Urinary bladder (tissue), 3 donors: ENCODE measurements at regions not wholly inside any gene's neighbourhood (a gene's known extent, or its start where the extent isn't known, plus 50 kb on each side); places are given as distances from the start of the nearest gene placed in this dataset.
"Not testable (repeated sequence)": the region's sequence is repeated elsewhere in the genome, so short reads cannot be mapped to it uniquely, and the experiment has no call there.

Experiments used
- DNase-seq: peaks from one replicate; pipeline ENCODE4 v3.0.0-alpha.2; 2015; ENCODE audit errors: extremely low spot score
- H3K27ac ChIP-seq: one replicate; pipeline ENCODE4 v1.5.1; 2013; ENCODE audit warnings: low read depth, mild to moderate bottlenecking, moderate library complexity
- H3K36me3 ChIP-seq: one replicate; pipeline ENCODE4 v1.6.1; 2013; ENCODE audit warnings: mild to moderate bottlenecking, moderate library complexity; ENCODE audit not compliant: insufficient read depth
- H3K4me1 ChIP-seq: one replicate; pipeline ENCODE4 v1.6.1; 2013; ENCODE audit warnings: mild to moderate bottlenecking, moderate library complexity; ENCODE audit not compliant: insufficient read depth
- H3K4me3 ChIP-seq: one replicate; pipeline ENCODE4 v1.5.1; 2013; ENCODE audit warnings: low read depth, low read length
- WGBS: extraction: QIAGEN DNeasy Blood & Tissue Kit; methylation state at CpG from one replicate; pipeline ENCODE4 v1.1.7; 2013; 5-methylcytosine and 5-hydroxymethylcytosine counted together
- donor health status: healthy with polysubstance abuse.
- donor health status: healthy.

- DNase-seq = no peak
- no peak overlapping the region for H3K4me3 ChIP-seq
- no peaks in the 10 kb centered on the region for H3K4me1 ChIP-seq
- no peak overlapping the region for H3K27ac ChIP-seq
- 73% methylated on average over 3 of the region's 3 CpGs for WGBS
- H3K36me3 ChIP-seq = no peaks in the 10 kb centered on the region
Measured at GRCh38 chr2:126085011-126085795, 570.8 kb upstream of the GYPC start.

- no peak overlapping the region for H3K27ac ChIP-seq
- no peak overlapping the region for H3K4me3 ChIP-seq
- H3K36me3 ChIP-seq = no peaks in the 10 kb centered on the region
- DNase-seq = no peak
- no peaks in the 10 kb centered on the region for H3K4me1 ChIP-seq
- 68% methylated on average over 1 of the region's 1 CpG for WGBS
Measured at GRCh38 chr2:126100962-126101361, 555.0 kb upstream of the GYPC start.

- Histone ChIP-seq H3K27ac (no peak overlapping the region), H3K4me3 (no peak overlapping the region), H3K4me1 (no peaks in the 10 kb centered on the region), H3K36me3 (no peaks in the 10 kb centered on the region)
- 81% methylated on average over 3 of the region's 3 CpGs for WGBS
- DNase-seq = no peak
Measured at GRCh38 chr2:126106006-126106405, 550.0 kb upstream of the GYPC start.

- Histone ChIP-seq H3K27ac (no peak overlapping the region), H3K4me1 (no peaks in the 10 kb centered on the region), H3K36me3 (no peaks in the 10 kb centered on the region), H3K4me3 (no peak overlapping the region)
- no peak for DNase-seq
- WGBS = 85% methylated on average over 1 of the region's 1 CpG
Measured at GRCh38 chr2:126107883-126108282, 548.1 kb upstream of the GYPC start.

- no peak overlapping the region for H3K4me3 ChIP-seq
- no peak for DNase-seq
- H3K36me3 ChIP-seq = no peaks in the 10 kb centered on the region
- no peaks in the 10 kb centered on the region for H3K4me1 ChIP-seq
- WGBS = 82% methylated on average over 2 of the region's 2 CpGs
- H3K27ac ChIP-seq = no peak overlapping the region
Measured at GRCh38 chr2:126115975-126116374, 540.0 kb upstream of the GYPC start.

- DNase-seq = no peak
- H3K4me1 ChIP-seq = no peaks in the 10 kb centered on the region
- H3K27ac ChIP-seq = no peak overlapping the region
- H3K4me3 ChIP-seq = no peak overlapping the region
- no peaks in the 10 kb centered on the region for H3K36me3 ChIP-seq
- 94% methylated on average over 1 of the region's 1 CpG for WGBS
Measured at GRCh38 chr2:126117886-126118285, 538.1 kb upstream of the GYPC start.

GRCh38 chr2:126145752-126146151, 510.2 kb upstream of the GYPC start:
- H3K36me3 ChIP-seq = no peaks in the 10 kb centered on the region
- no peak overlapping the region for H3K4me3 ChIP-seq
- no peak overlapping the region for H3K27ac ChIP-seq
- no peak for DNase-seq
- H3K4me1 ChIP-seq = no peaks in the 10 kb centered on the region
- 67% methylated on average over 1 of the region's 1 CpG for WGBS

- 82% methylated on average over 1 of the region's 1 CpG for WGBS
- no peak overlapping the region for H3K27ac ChIP-seq
- no peaks in the 10 kb centered on the region for H3K36me3 ChIP-seq
- DNase-seq = no peak
- no peak overlapping the region for H3K4me3 ChIP-seq
- H3K4me1 ChIP-seq = no peaks in the 10 kb centered on the region
Measured at GRCh38 chr2:126154256-126154785, 501.6 kb upstream of the GYPC start.

- not testable (repeated sequence) for H3K4me3 ChIP-seq, H3K27ac ChIP-seq, H3K36me3 ChIP-seq, DNase-seq, H3K4me1 ChIP-seq
- 77% methylated on average over 4 of the region's 4 CpGs for WGBS
Measured at GRCh38 chr2:126160950-126161349, 495.0 kb upstream of the GYPC start.

- no peak for DNase-seq
- 68% methylated on average over 6 of the region's 6 CpGs for WGBS
Measured at GRCh38 chr2:126172631-126173184, 483.2 kb upstream of the GYPC start.

GRCh38 chr2:126175222-126175621, 480.7 kb upstream of the GYPC start:
- WGBS = 52% methylated on average over 2 of the region's 2 CpGs
- H3K36me3 ChIP-seq = no peaks in the 10 kb centered on the region
- no peak for DNase-seq

More at GRCh38 chr2:126172631-126173184, 483.2 kb upstream of the GYPC start:
- Histone ChIP-seq H3K4me3 (no peak overlapping the region), H3K36me3 (no peaks in the 10 kb centered on the region), H3K4me1 (no peaks in the 10 kb centered on the region), H3K27ac (no peak overlapping the region)

GRCh38 chr2:126177479-126177878, 478.5 kb upstream of the GYPC start:
- Histone ChIP-seq H3K4me1 (no peaks in the 10 kb centered on the region), H3K27ac (no peak overlapping the region), H3K4me3 (no peak overlapping the region), H3K36me3 (no peaks in the 10 kb centered on the region)
- no peak for DNase-seq
- 95% methylated on average over 2 of the region's 2 CpGs for WGBS

More at GRCh38 chr2:126175222-126175621, 480.7 kb upstream of the GYPC start:
- Histone ChIP-seq H3K27ac (no peak overlapping the region), H3K4me3 (no peak overlapping the region), H3K4me1 (no peaks in the 10 kb centered on the region)

GRCh38 chr2:126187668-126188067, 468.3 kb upstream of the GYPC start:
- Histone ChIP-seq H3K4me1 (no peaks in the 10 kb centered on the region), H3K36me3 (no peaks in the 10 kb centered on the region), H3K4me3 (no peak overlapping the region), H3K27ac (no peak overlapping the region)
- WGBS = 65% methylated on average over 4 of the region's 4 CpGs
- DNase-seq = no peak

GRCh38 chr2:126189527-126189926, 466.4 kb upstream of the GYPC start:
- H3K27ac ChIP-seq = no peak overlapping the region
- H3K4me1 ChIP-seq = no peaks in the 10 kb centered on the region
- no peak for DNase-seq
- no peaks in the 10 kb centered on the region for H3K36me3 ChIP-seq
- no peak overlapping the region for H3K4me3 ChIP-seq
- 86% methylated on average over 4 of the region's 4 CpGs for whole genome bisulfite sequencing
